Astrocyte of the spinal cord (primary cell): ENCODE measurements at regions not wholly inside any gene's neighbourhood (a gene's known extent, or its start where the extent isn't known, plus 50 kb on each side); places are given as distances from the start of the nearest gene placed in this dataset.

Source experiments
- DNase-seq: peaks from one replicate; pipeline ENCODE4 v3.0.0; 2011; ENCODE audit warnings: low read depth, low spot score
- H3K4me3 ChIP-seq: 2 replicates; pipeline ENCODE4 v1.5.1; 2011; ENCODE audit warnings: low read depth, mild to moderate bottlenecking, low read length, moderate library complexity
- in situ Hi-C: cut with HindIII; loops from 2 replicates; pipeline ENCODE4 v1.10.0; 2017; ENCODE audit warnings: low sequenced_read_pairs
- TF ChIP-seq, protein P1 (sequence below): IDR thresholded peaks from 2 replicates; pipeline ENCODE4 v1.5.1; 2012; ENCODE audit warnings: low read depth, mild to moderate bottlenecking, low read length, inconsistent platforms

- H3K4me3 ChIP-seq: no peak overlapping the region
- TF ChIP-seq, protein P1, sequence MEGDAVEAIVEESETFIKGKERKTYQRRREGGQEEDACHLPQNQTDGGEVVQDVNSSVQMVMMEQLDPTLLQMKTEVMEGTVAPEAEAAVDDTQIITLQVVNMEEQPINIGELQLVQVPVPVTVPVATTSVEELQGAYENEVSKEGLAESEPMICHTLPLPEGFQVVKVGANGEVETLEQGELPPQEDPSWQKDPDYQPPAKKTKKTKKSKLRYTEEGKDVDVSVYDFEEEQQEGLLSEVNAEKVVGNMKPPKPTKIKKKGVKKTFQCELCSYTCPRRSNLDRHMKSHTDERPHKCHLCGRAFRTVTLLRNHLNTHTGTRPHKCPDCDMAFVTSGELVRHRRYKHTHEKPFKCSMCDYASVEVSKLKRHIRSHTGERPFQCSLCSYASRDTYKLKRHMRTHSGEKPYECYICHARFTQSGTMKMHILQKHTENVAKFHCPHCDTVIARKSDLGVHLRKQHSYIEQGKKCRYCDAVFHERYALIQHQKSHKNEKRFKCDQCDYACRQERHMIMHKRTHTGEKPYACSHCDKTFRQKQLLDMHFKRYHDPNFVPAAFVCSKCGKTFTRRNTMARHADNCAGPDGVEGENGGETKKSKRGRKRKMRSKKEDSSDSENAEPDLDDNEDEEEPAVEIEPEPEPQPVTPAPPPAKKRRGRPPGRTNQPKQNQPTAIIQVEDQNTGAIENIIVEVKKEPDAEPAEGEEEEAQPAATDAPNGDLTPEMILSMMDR: no peak
- in situ Hi-C loops: no loop called here
- no peak for DNase-seq
Measured at GRCh38 chr2:139872503-139872902, 1092.3 kb upstream of the NXPH2 start.

DNA sequence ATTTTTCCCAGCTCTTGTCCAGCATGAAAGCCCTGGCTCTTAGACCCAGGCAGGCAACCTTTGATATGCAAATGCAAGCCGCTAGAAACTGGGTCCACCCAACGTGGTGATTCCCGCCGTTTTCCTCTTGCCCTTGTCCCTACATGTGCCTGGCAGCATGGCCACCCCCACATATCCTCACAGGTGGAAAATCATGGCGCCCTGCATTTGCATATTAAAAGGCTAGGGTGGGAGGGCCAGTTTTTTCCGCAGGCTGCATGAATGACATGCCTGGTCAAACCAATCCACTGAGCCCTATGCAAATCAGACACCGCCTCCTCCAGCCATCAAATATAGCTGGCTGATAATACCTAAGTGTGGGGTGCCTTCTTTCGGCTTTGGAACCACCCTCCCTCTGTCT, 1091.8 kb upstream of the NXPH2 start:
- DNase-seq: no peak
- H3K4me3 ChIP-seq: no peak overlapping the region
- TF ChIP-seq, protein P1: no peak
- in situ Hi-C loops: no loop called here

GRCh38 chr2:139867601-139868226, 1087.5 kb upstream of the NXPH2 start:
- no peak for DNase-seq
- TF ChIP-seq, protein P1: no peak
- no peak overlapping the region for H3K4me3 ChIP-seq
- in situ Hi-C loops: no loop called here

DNA sequence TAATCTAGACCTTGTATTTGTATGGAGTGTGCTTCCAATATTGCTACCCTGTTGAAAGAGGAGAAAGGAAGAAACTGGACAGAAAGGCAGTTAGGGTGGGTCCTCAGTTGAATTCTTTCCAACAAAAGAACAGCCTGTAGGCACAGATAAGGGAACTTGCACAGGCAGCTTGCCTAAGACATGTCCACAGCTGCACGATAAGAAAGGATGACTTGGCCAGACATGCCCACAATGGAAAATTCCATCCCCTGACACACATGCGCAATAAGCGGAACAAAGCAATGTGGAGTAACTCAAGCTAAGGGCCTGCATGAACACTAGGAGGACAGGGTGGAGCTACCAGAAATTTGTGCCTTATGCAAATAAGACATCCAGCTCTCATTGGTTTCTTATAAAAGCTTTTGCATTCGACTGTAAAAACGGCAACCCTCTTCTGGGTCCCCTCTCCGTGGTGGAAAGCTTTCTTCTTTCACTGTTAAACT, 1084.7 kb upstream of the NXPH2 start:
- TF ChIP-seq, protein P1: no peak
- DNase-seq: no peak
- in situ Hi-C loops: no loop called here
- no peak overlapping the region for H3K4me3 ChIP-seq

- in situ Hi-C loops: no loop called here
- DNase-seq: no peak
- H3K4me3 ChIP-seq: no peak overlapping the region
- TF ChIP-seq, protein P1: no peak
Measured at GRCh38 chr2:139854769-139855483, 1074.7 kb upstream of the NXPH2 start.

- DNase-seq: no peak
- in situ Hi-C loops: no loop called here
- H3K4me3 ChIP-seq: no peak overlapping the region
- TF ChIP-seq, protein P1: no peak
Measured at GRCh38 chr2:139850254-139850890, 1070.2 kb upstream of the NXPH2 start.
